Muscle of leg (tissue), 3 donors: ENCODE measurements at regions not wholly inside any gene's neighbourhood (a gene's known extent, or its start where the extent isn't known, plus 50 kb on each side); places are given as distances from the start of the nearest gene placed in this dataset.

Source experiments
- DNase-seq: peaks from one replicate; pipeline ENCODE4 v3.0.0; 2013
- H3K27ac ChIP-seq: one replicate; pipeline ENCODE4 v1.5.1; 2013; ENCODE audit warnings: mild to moderate bottlenecking, low read length, control low read depth
- H3K27me3 ChIP-seq: one replicate; pipeline ENCODE4 v1.6.1; 2013; ENCODE audit warnings: low read length; ENCODE audit not compliant: control insufficient read depth, insufficient read depth
- H3K36me3 ChIP-seq: one replicate; pipeline ENCODE4 v1.6.1; 2013; ENCODE audit warnings: low read length; ENCODE audit not compliant: control insufficient read depth, insufficient read depth
- H3K4me1 ChIP-seq: one replicate; pipeline ENCODE4 v1.6.1; 2013; ENCODE audit warnings: low read length; ENCODE audit not compliant: control insufficient read depth, insufficient read depth
- H3K4me3 ChIP-seq: one replicate; pipeline ENCODE4 v1.5.1; 2013; ENCODE audit warnings: low read length, control low read depth
- H3K9me3 ChIP-seq: replicated peaks from 2 replicates; pipeline ENCODE4 v1.6.1; 2013; ENCODE audit warnings: low read depth, low read length; ENCODE audit not compliant: control insufficient read depth
- WGBS: methylation state at CpG from one replicate; pipeline ENCODE4 v1.1.5; 2013; ENCODE audit warnings: missing lambda C conversion rate; ENCODE audit not compliant: insufficient coverage; 5-methylcytosine and 5-hydroxymethylcytosine counted together

DNA sequence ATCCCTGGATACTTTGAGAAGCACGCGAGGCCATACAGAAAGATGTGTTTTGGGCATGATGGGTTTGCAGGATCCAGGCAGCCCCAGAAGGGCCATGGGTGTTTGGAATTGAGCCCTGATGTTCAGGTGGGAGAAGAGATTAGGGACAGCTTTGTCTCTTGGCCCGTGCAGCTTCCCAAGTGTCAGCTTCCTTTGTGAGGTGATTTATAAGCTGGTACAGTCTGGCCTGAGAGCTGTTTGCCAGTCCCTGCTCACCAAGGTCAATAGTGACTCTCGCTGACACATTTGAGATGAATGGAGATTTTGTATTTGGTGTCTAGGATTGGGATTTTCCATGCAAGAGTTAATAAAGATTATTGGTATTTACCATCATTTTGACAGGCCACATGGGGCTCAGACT, 165.9 kb downstream of the ICE1 start:
- WGBS, result 78% methylated on average over 4 of the region's 4 CpGs
- Histone ChIP-seq H3K27ac (no peak overlapping the region), H3K4me1 (no peaks in the 10 kb centered on the region), H3K36me3 (no peaks in the 10 kb centered on the region), H3K4me3 (no peak overlapping the region), H3K27me3 (no peaks in the 10 kb centered on the region), H3K9me3 (no peaks in the 10 kb centered on the region)
- DNase-seq, result no peak

DNA sequence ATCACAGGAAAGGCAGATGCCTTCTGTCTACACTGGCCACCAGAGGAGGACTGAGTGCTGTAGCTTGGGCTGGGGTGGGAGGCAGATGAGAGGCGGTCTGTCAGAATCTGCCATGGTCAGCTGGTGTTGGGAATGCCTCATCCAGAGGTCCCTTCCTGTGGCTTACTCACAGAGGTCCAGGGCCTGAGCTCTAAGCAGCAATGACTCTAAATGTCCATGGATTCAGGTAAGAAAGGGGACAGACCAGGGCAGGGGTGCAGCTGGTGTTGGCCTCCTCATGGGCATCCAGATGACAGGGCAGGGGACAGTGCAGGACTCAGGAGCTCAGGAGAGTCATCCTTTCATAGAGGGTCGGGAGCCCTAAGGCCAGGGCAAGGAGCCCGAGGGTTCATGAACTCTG, 165.0 kb downstream of the ICE1 start:
- H3K27ac ChIP-seq, result no peak overlapping the region
- H3K36me3 ChIP-seq, result no peaks in the 10 kb centered on the region
- H3K9me3 ChIP-seq, result no peaks in the 10 kb centered on the region
- DNase-seq, result no peak
- WGBS, result 88% methylated on average over 3 of the region's 3 CpGs
- H3K27me3 ChIP-seq, result no peaks in the 10 kb centered on the region
- no peaks in the 10 kb centered on the region for H3K4me1 ChIP-seq
- H3K4me3 ChIP-seq, result no peak overlapping the region

DNA sequence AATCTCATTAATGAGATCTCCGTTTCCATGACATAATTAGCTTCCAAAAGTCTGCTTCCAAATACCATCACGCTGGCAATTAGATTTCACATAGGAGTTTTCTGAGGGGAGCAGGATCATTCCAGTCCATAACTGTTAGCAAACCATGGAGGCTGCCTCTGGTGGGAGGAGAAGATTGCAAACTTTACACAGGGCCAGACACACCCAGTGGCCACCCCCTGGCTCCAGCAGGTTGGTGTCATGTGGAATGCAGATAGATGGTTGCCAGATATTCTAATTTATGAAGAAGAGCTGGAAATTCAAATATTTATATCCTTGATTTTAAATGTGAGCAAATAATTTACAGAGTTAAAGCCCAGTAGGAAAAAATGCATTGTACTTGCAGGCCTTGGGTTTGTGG, 164.2 kb downstream of the ICE1 start:
- no peak for DNase-seq
- Histone ChIP-seq H3K36me3 (no peaks in the 10 kb centered on the region), H3K4me3 (no peak overlapping the region), H3K9me3 (no peaks in the 10 kb centered on the region), H3K27ac (no peak overlapping the region), H3K27me3 (no peaks in the 10 kb centered on the region), H3K4me1 (no peaks in the 10 kb centered on the region)
- WGBS, result no CpG with 5 or more reads among the region's 2 CpGs

GRCh38 chr5:5585751-5586341, 163.4 kb downstream of the ICE1 start:
- Histone ChIP-seq H3K9me3 (no peaks in the 10 kb centered on the region), H3K27me3 (no peaks in the 10 kb centered on the region), H3K4me1 (no peaks in the 10 kb centered on the region), H3K36me3 (no peaks in the 10 kb centered on the region), H3K4me3 (no peak overlapping the region), H3K27ac (no peak overlapping the region)
- DNase-seq, result no peak
- 87% methylated on average over 4 of the region's 6 CpGs for WGBS

- H3K36me3 ChIP-seq, result no peaks in the 10 kb centered on the region
- H3K27ac ChIP-seq, result no peak overlapping the region
- H3K4me3 ChIP-seq, result no peak overlapping the region
- no peaks in the 10 kb centered on the region for H3K4me1 ChIP-seq
- 78% methylated on average over 3 of the region's 4 CpGs for WGBS
- no peaks in the 10 kb centered on the region for H3K27me3 ChIP-seq
- no peaks in the 10 kb centered on the region for H3K9me3 ChIP-seq
- DNase-seq, result no peak
Observed at GRCh38 chr5:5584751-5585150, 162.3 kb downstream of the ICE1 start.

- WGBS, result 71% methylated on average over 1 of the region's 3 CpGs
- H3K27me3 ChIP-seq, result no peaks in the 10 kb centered on the region
- H3K9me3 ChIP-seq, result no peaks in the 10 kb centered on the region
- H3K4me3 ChIP-seq, result no peak overlapping the region
- no peaks in the 10 kb centered on the region for H3K4me1 ChIP-seq
- H3K36me3 ChIP-seq, result no peaks in the 10 kb centered on the region
- no peak overlapping the region for H3K27ac ChIP-seq
- no peak for DNase-seq
Observed at GRCh38 chr5:5584236-5584745, 161.8 kb downstream of the ICE1 start.

DNA sequence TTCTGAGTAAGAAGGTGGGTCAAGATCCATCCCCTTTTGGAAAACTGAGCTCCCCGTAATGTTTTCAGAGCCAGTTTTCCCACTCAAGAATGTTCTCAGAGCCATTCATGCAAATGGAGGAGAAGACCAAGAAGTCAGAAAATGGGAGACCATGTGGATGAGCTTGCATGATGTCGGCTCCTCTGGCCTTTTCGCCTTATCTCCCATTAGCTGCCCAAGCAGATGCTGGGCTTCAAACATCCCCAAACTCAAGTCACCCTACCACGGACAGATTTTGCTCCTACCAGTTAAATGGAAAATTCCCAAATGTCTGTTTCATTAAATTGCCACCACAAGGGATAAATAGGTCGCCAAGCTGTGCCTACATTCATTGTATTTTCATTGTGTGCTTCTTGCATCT, 161.4 kb downstream of the ICE1 start:
- Histone ChIP-seq H3K4me3 (no peak overlapping the region), H3K9me3 (no peaks in the 10 kb centered on the region), H3K27ac (no peak overlapping the region), H3K27me3 (no peaks in the 10 kb centered on the region), H3K36me3 (no peaks in the 10 kb centered on the region), H3K4me1 (no peaks in the 10 kb centered on the region)
- 83% methylated on average over 1 of the region's 5 CpGs for WGBS
- DNase-seq, result no peak

- Histone ChIP-seq H3K4me1 (no peaks in the 10 kb centered on the region), H3K36me3 (no peaks in the 10 kb centered on the region), H3K9me3 (no peaks in the 10 kb centered on the region), H3K4me3 (no peak overlapping the region), H3K27me3 (no peaks in the 10 kb centered on the region), H3K27ac (no peak overlapping the region)
- no peak for DNase-seq
- 88% methylated on average over 4 of the region's 5 CpGs for WGBS
Observed at GRCh38 chr5:5583023-5583765, 160.7 kb downstream of the ICE1 start.

DNA sequence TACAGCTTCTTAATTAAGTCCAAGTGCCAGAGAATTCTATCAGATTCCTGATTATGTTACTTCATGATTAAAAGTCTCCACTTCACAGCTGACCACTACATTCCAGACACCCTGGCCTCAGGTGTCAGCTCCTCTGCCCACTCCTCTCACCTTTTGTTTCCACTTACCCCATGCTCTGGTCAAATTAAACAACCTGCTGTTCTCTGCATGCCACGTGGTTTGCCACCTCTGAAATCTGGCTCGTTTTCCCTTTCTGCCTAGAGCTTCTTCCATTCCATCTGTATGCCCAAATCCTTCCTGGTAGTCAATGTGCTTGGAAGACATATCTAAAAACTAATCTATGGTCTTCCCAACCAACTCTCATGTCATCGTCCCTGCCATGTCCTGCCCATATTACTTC, 158.6 kb downstream of the ICE1 start:
- no peaks in the 10 kb centered on the region for H3K36me3 ChIP-seq
- no peak overlapping the region for H3K4me3 ChIP-seq
- WGBS, result 64% methylated on average over 2 of the region's 3 CpGs
- DNase-seq, result no peak
- H3K27ac ChIP-seq, result no peak overlapping the region
- H3K27me3 ChIP-seq, result no peaks in the 10 kb centered on the region
- H3K9me3 ChIP-seq, result no peaks in the 10 kb centered on the region
- no peaks in the 10 kb centered on the region for H3K4me1 ChIP-seq

- no peak for DNase-seq
- Histone ChIP-seq H3K36me3 (no peaks in the 10 kb centered on the region), H3K9me3 (no peaks in the 10 kb centered on the region), H3K27me3 (peaks cover 9% of the 10 kb centered on the region), H3K27ac (no peak overlapping the region), H3K4me1 (peaks cover 17% of the 10 kb centered on the region), H3K4me3 (no peak overlapping the region)
- 73% methylated on average over 5 of the region's 6 CpGs for WGBS
Observed at GRCh38 chr5:5576744-5577143, 154.3 kb downstream of the ICE1 start.
